GM12873 (cell line): ENCODE measurements at regions not wholly inside any gene's neighbourhood (a gene's known extent, or its start where the extent isn't known, plus 50 kb on each side); places are given as distances from the start of the nearest gene placed in this dataset.

Source experiments
- CTCF ChIP-seq: IDR thresholded peaks from 2 replicates; pipeline ENCODE4 v1.5.1; 2012; ENCODE audit warnings: low read depth, mild to moderate bottlenecking, moderate library complexity, low read length, control low read depth; ENCODE audit not compliant: insufficient read depth; ENCODE audit errors: missing control alignments

- TF ChIP-seq CTCF, result no peak
These were observed 67.9 kb downstream of the TBX3 start for GRCh38 chr12:114616081-114616480.

GRCh38 chr12:114614040-114614439 lies 69.9 kb downstream of the TBX3 start:
- no peak for TF ChIP-seq CTCF

GRCh38 chr12:114612062-114612461 lies 71.9 kb downstream of the TBX3 start:
- TF ChIP-seq CTCF, result no peak

- no peak for TF ChIP-seq CTCF
These were observed 72.6 kb downstream of the TBX3 start for GRCh38 chr12:114611145-114612018.

- no peak for TF ChIP-seq CTCF
These were observed 75.5 kb downstream of the TBX3 start for GRCh38 chr12:114608509-114608908.

GRCh38 chr12:114605918-114606317 lies 78.1 kb downstream of the TBX3 start:
- TF ChIP-seq CTCF, result no peak

GRCh38 chr12:114604606-114605005 lies 79.4 kb downstream of the TBX3 start:
- no peak for TF ChIP-seq CTCF
